Fibroblast of skin of right biceps (primary cell): ENCODE measurements at regions not wholly inside any gene's neighbourhood (a gene's known extent, or its start where the extent isn't known, plus 50 kb on each side); places are given as distances from the start of the nearest gene placed in this dataset.
A peak's percentile ranks its signal among the peaks of the same experiment; 100 is the strongest.
"Not testable (repeated sequence)": the region's sequence is repeated elsewhere in the genome, so short reads cannot be mapped to it uniquely, and the experiment has no call there.

Source experiments
- DNase-seq: peaks from one replicate; pipeline ENCODE4 v3.0.0-alpha.2; 2013

- no peak for DNase-seq
These were observed 1311.9 kb downstream of the ROBO1 start for GRCh38 chr3:78455712-78456433.

GRCh38 chr3:78459796-78460195, 1308.0 kb downstream of the ROBO1 start:
- DNase-seq = no peak

GRCh38 chr3:78462021-78462420, 1305.8 kb downstream of the ROBO1 start:
- no peak for DNase-seq

- DNase-seq = no peak
These were observed 1291.7 kb downstream of the ROBO1 start for GRCh38 chr3:78476076-78476475.

GRCh38 chr3:78481050-78481449, 1286.7 kb downstream of the ROBO1 start:
- no peak for DNase-seq

- no peak for DNase-seq
These were observed 1284.7 kb downstream of the ROBO1 start for GRCh38 chr3:78483090-78483489.

GRCh38 chr3:78494851-78495250, 1272.9 kb downstream of the ROBO1 start:
- no peak for DNase-seq

GRCh38 chr3:78495301-78495700, 1272.5 kb downstream of the ROBO1 start:
- DNase-seq = no peak

GRCh38 chr3:78496501-78496900, 1271.3 kb downstream of the ROBO1 start:
- no peak for DNase-seq

- DNase-seq = no peak
These were observed 1270.8 kb downstream of the ROBO1 start for GRCh38 chr3:78497021-78497420.

- DNase-seq = no peak
These were observed 1270.0 kb downstream of the ROBO1 start for GRCh38 chr3:78497767-78498166.

GRCh38 chr3:78506061-78506460, 1261.7 kb downstream of the ROBO1 start:
- DNase-seq = peak; percentile 2

- DNase-seq = peak; percentile 58
These were observed 1261.1 kb downstream of the ROBO1 start for GRCh38 chr3:78506581-78507195.

- DNase-seq = no peak
These were observed 1260.4 kb downstream of the ROBO1 start for GRCh38 chr3:78507196-78507984.

GRCh38 chr3:78511840-78512239, 1256.0 kb downstream of the ROBO1 start:
- no peak for DNase-seq

- not testable (repeated sequence) for DNase-seq
These were observed 1255.0 kb downstream of the ROBO1 start for GRCh38 chr3:78512786-78513185.

- no peak for DNase-seq
These were observed 1251.4 kb downstream of the ROBO1 start for GRCh38 chr3:78516437-78516836.

GRCh38 chr3:78516937-78517336, 1250.9 kb downstream of the ROBO1 start:
- no peak for DNase-seq

GRCh38 chr3:78517965-78518364, 1249.8 kb downstream of the ROBO1 start:
- no peak for DNase-seq

- DNase-seq = peak; percentile 14
These were observed 1248.5 kb downstream of the ROBO1 start for GRCh38 chr3:78519281-78519680.

- DNase-seq = no peak
These were observed 1238.2 kb downstream of the ROBO1 start for GRCh38 chr3:78529601-78530000.

- no peak for DNase-seq
These were observed 1227.3 kb downstream of the ROBO1 start for GRCh38 chr3:78540485-78540884.

- DNase-seq = no peak
These were observed 1222.0 kb downstream of the ROBO1 start for GRCh38 chr3:78545827-78546226.
